ENCODE measurements at regions not wholly inside any gene's neighbourhood (a gene's known extent, or its start where the extent isn't known, plus 50 kb on each side); places are given as distances from the start of the nearest gene placed in this dataset.

- TF ChIP-seq, protein P1, sequence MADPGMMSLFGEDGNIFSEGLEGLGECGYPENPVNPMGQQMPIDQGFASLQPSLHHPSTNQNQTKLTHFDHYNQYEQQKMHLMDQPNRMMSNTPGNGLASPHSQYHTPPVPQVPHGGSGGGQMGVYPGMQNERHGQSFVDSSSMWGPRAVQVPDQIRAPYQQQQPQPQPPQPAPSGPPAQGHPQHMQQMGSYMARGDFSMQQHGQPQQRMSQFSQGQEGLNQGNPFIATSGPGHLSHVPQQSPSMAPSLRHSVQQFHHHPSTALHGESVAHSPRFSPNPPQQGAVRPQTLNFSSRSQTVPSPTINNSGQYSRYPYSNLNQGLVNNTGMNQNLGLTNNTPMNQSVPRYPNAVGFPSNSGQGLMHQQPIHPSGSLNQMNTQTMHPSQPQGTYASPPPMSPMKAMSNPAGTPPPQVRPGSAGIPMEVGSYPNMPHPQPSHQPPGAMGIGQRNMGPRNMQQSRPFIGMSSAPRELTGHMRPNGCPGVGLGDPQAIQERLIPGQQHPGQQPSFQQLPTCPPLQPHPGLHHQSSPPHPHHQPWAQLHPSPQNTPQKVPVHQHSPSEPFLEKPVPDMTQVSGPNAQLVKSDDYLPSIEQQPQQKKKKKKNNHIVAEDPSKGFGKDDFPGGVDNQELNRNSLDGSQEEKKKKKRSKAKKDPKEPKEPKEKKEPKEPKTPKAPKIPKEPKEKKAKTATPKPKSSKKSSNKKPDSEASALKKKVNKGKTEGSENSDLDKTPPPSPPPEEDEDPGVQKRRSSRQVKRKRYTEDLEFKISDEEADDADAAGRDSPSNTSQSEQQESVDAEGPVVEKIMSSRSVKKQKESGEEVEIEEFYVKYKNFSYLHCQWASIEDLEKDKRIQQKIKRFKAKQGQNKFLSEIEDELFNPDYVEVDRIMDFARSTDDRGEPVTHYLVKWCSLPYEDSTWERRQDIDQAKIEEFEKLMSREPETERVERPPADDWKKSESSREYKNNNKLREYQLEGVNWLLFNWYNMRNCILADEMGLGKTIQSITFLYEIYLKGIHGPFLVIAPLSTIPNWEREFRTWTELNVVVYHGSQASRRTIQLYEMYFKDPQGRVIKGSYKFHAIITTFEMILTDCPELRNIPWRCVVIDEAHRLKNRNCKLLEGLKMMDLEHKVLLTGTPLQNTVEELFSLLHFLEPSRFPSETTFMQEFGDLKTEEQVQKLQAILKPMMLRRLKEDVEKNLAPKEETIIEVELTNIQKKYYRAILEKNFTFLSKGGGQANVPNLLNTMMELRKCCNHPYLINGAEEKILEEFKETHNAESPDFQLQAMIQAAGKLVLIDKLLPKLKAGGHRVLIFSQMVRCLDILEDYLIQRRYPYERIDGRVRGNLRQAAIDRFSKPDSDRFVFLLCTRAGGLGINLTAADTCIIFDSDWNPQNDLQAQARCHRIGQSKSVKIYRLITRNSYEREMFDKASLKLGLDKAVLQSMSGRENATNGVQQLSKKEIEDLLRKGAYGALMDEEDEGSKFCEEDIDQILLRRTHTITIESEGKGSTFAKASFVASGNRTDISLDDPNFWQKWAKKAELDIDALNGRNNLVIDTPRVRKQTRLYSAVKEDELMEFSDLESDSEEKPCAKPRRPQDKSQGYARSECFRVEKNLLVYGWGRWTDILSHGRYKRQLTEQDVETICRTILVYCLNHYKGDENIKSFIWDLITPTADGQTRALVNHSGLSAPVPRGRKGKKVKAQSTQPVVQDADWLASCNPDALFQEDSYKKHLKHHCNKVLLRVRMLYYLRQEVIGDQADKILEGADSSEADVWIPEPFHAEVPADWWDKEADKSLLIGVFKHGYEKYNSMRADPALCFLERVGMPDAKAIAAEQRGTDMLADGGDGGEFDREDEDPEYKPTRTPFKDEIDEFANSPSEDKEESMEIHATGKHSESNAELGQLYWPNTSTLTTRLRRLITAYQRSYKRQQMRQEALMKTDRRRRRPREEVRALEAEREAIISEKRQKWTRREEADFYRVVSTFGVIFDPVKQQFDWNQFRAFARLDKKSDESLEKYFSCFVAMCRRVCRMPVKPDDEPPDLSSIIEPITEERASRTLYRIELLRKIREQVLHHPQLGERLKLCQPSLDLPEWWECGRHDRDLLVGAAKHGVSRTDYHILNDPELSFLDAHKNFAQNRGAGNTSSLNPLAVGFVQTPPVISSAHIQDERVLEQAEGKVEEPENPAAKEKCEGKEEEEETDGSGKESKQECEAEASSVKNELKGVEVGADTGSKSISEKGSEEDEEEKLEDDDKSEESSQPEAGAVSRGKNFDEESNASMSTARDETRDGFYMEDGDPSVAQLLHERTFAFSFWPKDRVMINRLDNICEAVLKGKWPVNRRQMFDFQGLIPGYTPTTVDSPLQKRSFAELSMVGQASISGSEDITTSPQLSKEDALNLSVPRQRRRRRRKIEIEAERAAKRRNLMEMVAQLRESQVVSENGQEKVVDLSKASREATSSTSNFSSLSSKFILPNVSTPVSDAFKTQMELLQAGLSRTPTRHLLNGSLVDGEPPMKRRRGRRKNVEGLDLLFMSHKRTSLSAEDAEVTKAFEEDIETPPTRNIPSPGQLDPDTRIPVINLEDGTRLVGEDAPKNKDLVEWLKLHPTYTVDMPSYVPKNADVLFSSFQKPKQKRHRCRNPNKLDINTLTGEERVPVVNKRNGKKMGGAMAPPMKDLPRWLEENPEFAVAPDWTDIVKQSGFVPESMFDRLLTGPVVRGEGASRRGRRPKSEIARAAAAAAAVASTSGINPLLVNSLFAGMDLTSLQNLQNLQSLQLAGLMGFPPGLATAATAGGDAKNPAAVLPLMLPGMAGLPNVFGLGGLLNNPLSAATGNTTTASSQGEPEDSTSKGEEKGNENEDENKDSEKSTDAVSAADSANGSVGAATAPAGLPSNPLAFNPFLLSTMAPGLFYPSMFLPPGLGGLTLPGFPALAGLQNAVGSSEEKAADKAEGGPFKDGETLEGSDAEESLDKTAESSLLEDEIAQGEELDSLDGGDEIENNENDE (IDR thresholded peaks at IDR 0.05; ENCODE audit: insufficient replicate concordance, low read length): no peak
- TF ChIP-seq KDM1A (IDR thresholded peaks at IDR 0.05; ENCODE audit: borderline replicate concordance, low read length): no peak
- no peak for TF ChIP-seq TAF1 (IDR thresholded peaks at IDR 0.05; ENCODE audit: low read depth, low read length)
- TF ChIP-seq POU5F1 (IDR thresholded peaks at IDR 0.05; ENCODE audit: low read depth, low read length): no peak
- no peak for TF ChIP-seq CTBP2 (IDR thresholded peaks at IDR 0.05; ENCODE audit: borderline replicate concordance, insufficient read depth, insufficient read length, low read length)
- no peak for TF ChIP-seq JUND (IDR thresholded peaks at IDR 0.05; ENCODE audit: low read length)
- TF ChIP-seq POLR2A (IDR thresholded peaks at IDR 0.05; ENCODE audit: control extremely low read depth in 1 of 2, low read depth in 2 of 2, low read length in 2 of 2): no peak
- no peak for TF ChIP-seq MAX (IDR thresholded peaks at IDR 0.05)
- TF ChIP-seq NANOG (IDR thresholded peaks at IDR 0.05; ENCODE audit: insufficient read depth, low read depth, low read length, poor library complexity, severe bottlenecking): no peak
- no peak for TF ChIP-seq CHD2 (IDR thresholded peaks at IDR 0.05; ENCODE audit: low read length)
- TF ChIP-seq KDM5A (IDR thresholded peaks at IDR 0.05; ENCODE audit: low read length): no peak
Observed at GRCh38 chr18:30093376-30093775, 949.2 kb downstream of the DSC3 start (continued).
